OCI-LY7 (cell line): ENCODE measurements at regions not wholly inside any gene's neighbourhood (a gene's known extent, or its start where the extent isn't known, plus 50 kb on each side); places are given as distances from the start of the nearest gene placed in this dataset.

Source experiments
- EZH2phosphoT487 ChIP-seq: fragments of 200-600 bp; sonication (generic); IDR thresholded peaks from 2 replicates; pipeline ENCODE4 v1.6.1; 2018; ENCODE audit warnings: low read depth, borderline replicate concordance, mild to moderate bottlenecking, mixed run types, antibody characterized with exemption, low read length, moderate library complexity, mixed read lengths
- TF ChIP-seq, protein P1 (sequence below): fragments of 200-600 bp; sonication (generic); conservative IDR thresholded peaks from 2 replicates; pipeline ENCODE4 v1.5.1; 2014; ENCODE audit warnings: mild to moderate bottlenecking, antibody characterized with exemption, low read length, moderate library complexity, mixed read lengths

GRCh38 chr4:138312536-138312911 is 70.4 kb upstream of the SLC7A11 start:
- TF ChIP-seq, protein P1, sequence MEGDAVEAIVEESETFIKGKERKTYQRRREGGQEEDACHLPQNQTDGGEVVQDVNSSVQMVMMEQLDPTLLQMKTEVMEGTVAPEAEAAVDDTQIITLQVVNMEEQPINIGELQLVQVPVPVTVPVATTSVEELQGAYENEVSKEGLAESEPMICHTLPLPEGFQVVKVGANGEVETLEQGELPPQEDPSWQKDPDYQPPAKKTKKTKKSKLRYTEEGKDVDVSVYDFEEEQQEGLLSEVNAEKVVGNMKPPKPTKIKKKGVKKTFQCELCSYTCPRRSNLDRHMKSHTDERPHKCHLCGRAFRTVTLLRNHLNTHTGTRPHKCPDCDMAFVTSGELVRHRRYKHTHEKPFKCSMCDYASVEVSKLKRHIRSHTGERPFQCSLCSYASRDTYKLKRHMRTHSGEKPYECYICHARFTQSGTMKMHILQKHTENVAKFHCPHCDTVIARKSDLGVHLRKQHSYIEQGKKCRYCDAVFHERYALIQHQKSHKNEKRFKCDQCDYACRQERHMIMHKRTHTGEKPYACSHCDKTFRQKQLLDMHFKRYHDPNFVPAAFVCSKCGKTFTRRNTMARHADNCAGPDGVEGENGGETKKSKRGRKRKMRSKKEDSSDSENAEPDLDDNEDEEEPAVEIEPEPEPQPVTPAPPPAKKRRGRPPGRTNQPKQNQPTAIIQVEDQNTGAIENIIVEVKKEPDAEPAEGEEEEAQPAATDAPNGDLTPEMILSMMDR = no peak
- TF ChIP-seq EZH2phosphoT487 = no peak
